Tibial nerve (tissue), 4 donors: ENCODE measurements at regions not wholly inside any gene's neighbourhood (a gene's known extent, or its start where the extent isn't known, plus 50 kb on each side); places are given as distances from the start of the nearest gene placed in this dataset.

Source experiments
- EP300 ChIP-seq, 2 donors: sonication (generic); formaldehyde crosslinking; IDR thresholded peaks; one replicate each; pipeline ENCODE4 v1.6.1; 2017; ENCODE audit warnings: antibody characterized with exemption in 2 of 2, mild to moderate bottlenecking in 1 of 2
- TF ChIP-seq, protein P1 (sequence below), 5 experiments: fragments of 200-600 bp in 3 of 5; fragments of 450-650 bp in 2 of 5; sonication (generic) in 3 of 5; IDR thresholded peaks; one replicate each; pipeline ENCODE4 v1.5.1; 2016 to 2019; ENCODE audit warnings: antibody characterized with exemption in 5 of 5, mild to moderate bottlenecking in 3 of 5, moderate library complexity in 2 of 5

DNA sequence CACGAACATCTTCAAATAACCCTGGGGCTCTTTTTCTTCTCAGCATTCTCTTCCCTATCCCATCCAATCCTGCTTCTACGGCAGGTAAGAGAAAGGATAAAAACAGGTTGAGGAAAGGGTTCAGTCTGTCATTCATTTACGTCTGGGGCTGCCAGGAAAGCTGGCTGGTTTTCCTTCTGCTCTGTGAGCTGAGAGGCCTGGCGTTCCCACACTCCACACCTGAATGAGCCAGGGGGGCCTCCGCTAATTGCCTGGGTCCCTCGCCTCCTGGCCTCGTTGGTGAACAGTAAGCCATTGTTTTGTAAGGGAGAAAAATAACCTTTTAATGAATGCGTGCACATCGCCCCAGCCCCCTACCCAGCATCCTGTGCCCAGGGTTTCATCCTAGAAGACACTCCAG, 70.8 kb upstream of the SIM2 start:
- TF ChIP-seq, protein P1, sequence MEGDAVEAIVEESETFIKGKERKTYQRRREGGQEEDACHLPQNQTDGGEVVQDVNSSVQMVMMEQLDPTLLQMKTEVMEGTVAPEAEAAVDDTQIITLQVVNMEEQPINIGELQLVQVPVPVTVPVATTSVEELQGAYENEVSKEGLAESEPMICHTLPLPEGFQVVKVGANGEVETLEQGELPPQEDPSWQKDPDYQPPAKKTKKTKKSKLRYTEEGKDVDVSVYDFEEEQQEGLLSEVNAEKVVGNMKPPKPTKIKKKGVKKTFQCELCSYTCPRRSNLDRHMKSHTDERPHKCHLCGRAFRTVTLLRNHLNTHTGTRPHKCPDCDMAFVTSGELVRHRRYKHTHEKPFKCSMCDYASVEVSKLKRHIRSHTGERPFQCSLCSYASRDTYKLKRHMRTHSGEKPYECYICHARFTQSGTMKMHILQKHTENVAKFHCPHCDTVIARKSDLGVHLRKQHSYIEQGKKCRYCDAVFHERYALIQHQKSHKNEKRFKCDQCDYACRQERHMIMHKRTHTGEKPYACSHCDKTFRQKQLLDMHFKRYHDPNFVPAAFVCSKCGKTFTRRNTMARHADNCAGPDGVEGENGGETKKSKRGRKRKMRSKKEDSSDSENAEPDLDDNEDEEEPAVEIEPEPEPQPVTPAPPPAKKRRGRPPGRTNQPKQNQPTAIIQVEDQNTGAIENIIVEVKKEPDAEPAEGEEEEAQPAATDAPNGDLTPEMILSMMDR (IDR thresholded peaks at IDR 0.05) = no peak
- no peak for TF ChIP-seq EP300 (IDR thresholded peaks at IDR 0.05)
